Osteoblast (primary cell): ENCODE measurements at regions not wholly inside any gene's neighbourhood (a gene's known extent, or its start where the extent isn't known, plus 50 kb on each side); places are given as distances from the start of the nearest gene placed in this dataset.

Source experiments
- DNase-seq: peaks from one replicate; pipeline ENCODE4 v3.0.0; 2011; ENCODE audit warnings: low spot score, mixed read lengths; ENCODE audit not compliant: insufficient read length; ENCODE audit errors: missing footprints
- H2AFZ ChIP-seq: 2 replicates; pipeline ENCODE4 v1.6.0; 2011; ENCODE audit warnings: mild to moderate bottlenecking, low read length
- H3K27ac ChIP-seq: 2 replicates; pipeline ENCODE4 v1.5.1; 2011; ENCODE audit warnings: mild to moderate bottlenecking, low read depth, low read length, moderate library complexity
- H3K27me3 ChIP-seq: 2 replicates; pipeline ENCODE4 v1.6.0; 2012; ENCODE audit warnings: mild to moderate bottlenecking, control low read depth, inconsistent platforms, low read length, moderate library complexity; ENCODE audit not compliant: insufficient read depth
- H3K36me3 ChIP-seq: 2 replicates; pipeline ENCODE4 v1.5.1; 2011; ENCODE audit warnings: mild to moderate bottlenecking, low read length, control low read depth, moderate library complexity; ENCODE audit not compliant: insufficient read depth
- H3K4me1 ChIP-seq: 2 replicates; pipeline ENCODE4 v1.5.1; 2011; ENCODE audit warnings: mild to moderate bottlenecking, low read length, control low read depth, moderate library complexity; ENCODE audit not compliant: insufficient read depth
- H3K4me2 ChIP-seq: 2 replicates; pipeline ENCODE4 v1.6.0; 2011; ENCODE audit warnings: mild to moderate bottlenecking, low read length; ENCODE audit not compliant: insufficient read depth
- H3K4me3 ChIP-seq: fragments of 200-600 bp; sonication (generic); 3 replicates; pipeline ENCODE4 v1.5.1; 2012; ENCODE audit warnings: mild to moderate bottlenecking, low read length, inconsistent platforms; ENCODE audit not compliant: insufficient read depth
- H3K79me2 ChIP-seq: 2 replicates; pipeline ENCODE4 v1.6.0; 2012; ENCODE audit warnings: mild to moderate bottlenecking, low read length, control low read depth, inconsistent platforms; ENCODE audit not compliant: insufficient read depth
- H3K9me3 ChIP-seq: 2 replicates; pipeline ENCODE4 v1.5.1; 2011; ENCODE audit warnings: low read depth, low read length, control low read depth
- H4K20me1 ChIP-seq: 2 replicates; pipeline ENCODE4 v1.6.0; 2012; ENCODE audit warnings: mild to moderate bottlenecking, low read length, control low read depth; ENCODE audit not compliant: insufficient read depth
- CTCF ChIP-seq: IDR thresholded peaks from 2 replicates; pipeline ENCODE4 v1.5.1; 2011; ENCODE audit warnings: mild to moderate bottlenecking, low read depth, low read length, moderate library complexity; ENCODE audit errors: extremely low read depth

DNA sequence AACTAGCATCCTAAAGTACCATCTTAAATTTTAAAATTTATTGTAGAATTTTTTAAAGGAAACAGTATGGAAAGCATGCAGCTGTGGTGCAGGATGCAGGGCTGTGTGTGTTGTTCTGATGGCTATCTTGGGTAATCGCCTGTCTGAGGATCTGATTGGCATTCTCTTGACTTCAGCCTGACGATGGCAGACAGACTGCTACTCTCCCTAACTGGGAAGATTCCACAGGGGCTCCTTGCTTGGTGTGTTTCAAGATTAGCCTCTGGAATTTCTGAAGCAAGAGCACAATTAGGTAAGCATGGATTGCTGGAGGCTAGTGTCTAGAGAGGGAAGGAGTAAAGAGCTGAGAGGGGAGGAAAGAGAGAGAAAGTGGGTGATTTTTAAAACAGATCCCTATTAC is 696.8 kb upstream of the LRFN5 start:
- no peak for TF ChIP-seq CTCF

GRCh38 chr14:40903709-40904108 is 703.0 kb upstream of the LRFN5 start:
- DNase-seq, result no peak
- no peaks in the 10 kb centered on the region for H3K79me2 ChIP-seq
- H4K20me1 ChIP-seq, result no peaks in the 10 kb centered on the region
- TF ChIP-seq CTCF, result no peak
- H3K36me3 ChIP-seq, result no peaks in the 10 kb centered on the region
- H3K4me3 ChIP-seq, result no peak overlapping the region
- no peaks in the 10 kb centered on the region for H3K27me3 ChIP-seq
- H3K27ac ChIP-seq, result no peak overlapping the region
- H3K9me3 ChIP-seq, result peaks cover 2% of the 10 kb centered on the region
- no peak overlapping the region for H3K4me2 ChIP-seq
- H2AFZ ChIP-seq, result no peak overlapping the region
- no peaks in the 10 kb centered on the region for H3K4me1 ChIP-seq

More for the DNA sequence above, 696.8 kb upstream of the LRFN5 start:
- H3K4me2 ChIP-seq, result no peak overlapping the region
- H3K79me2 ChIP-seq, result no peaks in the 10 kb centered on the region
- no peak overlapping the region for H3K4me3 ChIP-seq
- H2AFZ ChIP-seq, result no peak overlapping the region
- H3K27me3 ChIP-seq, result no peaks in the 10 kb centered on the region
- H3K27ac ChIP-seq, result no peak overlapping the region
- H3K36me3 ChIP-seq, result no peaks in the 10 kb centered on the region
- H3K4me1 ChIP-seq, result no peaks in the 10 kb centered on the region
- no peaks in the 10 kb centered on the region for H4K20me1 ChIP-seq
- peaks cover 4% of the 10 kb centered on the region for H3K9me3 ChIP-seq
- no peak for DNase-seq

DNA sequence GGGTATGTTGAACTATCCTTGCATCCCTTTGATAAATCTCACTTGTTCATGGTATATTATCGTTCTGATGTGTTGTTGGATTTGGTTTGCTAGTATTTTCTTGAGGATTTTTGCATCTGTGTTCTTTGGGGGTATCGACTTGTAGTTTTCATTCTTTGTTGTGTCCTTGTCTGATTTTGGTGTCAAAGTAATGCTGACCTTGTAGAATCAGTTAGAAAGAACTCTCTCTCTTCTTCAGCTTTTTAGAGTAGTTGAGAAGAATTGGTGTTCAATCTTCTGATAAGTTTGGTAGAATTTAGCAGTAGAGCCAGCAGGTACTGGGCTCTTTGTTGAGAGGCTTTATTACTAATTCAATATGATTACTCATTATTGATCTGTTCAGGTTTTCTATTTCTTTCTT is 707.2 kb upstream of the LRFN5 start:
- Histone ChIP-seq H2AFZ (no peak overlapping the region), H4K20me1 (no peaks in the 10 kb centered on the region), H3K27me3 (no peaks in the 10 kb centered on the region), H3K36me3 (no peaks in the 10 kb centered on the region), H3K4me3 (no peak overlapping the region), H3K79me2 (no peaks in the 10 kb centered on the region), H3K9me3 (peaks cover 2% of the 10 kb centered on the region), H3K27ac (no peak overlapping the region), H3K4me2 (no peak overlapping the region), H3K4me1 (no peaks in the 10 kb centered on the region)
- TF ChIP-seq CTCF, result no peak
- no peak for DNase-seq

- Histone ChIP-seq H4K20me1 (no peaks in the 10 kb centered on the region), H3K36me3 (no peaks in the 10 kb centered on the region), H3K4me1 (no peaks in the 10 kb centered on the region), H2AFZ (no peak overlapping the region), H3K4me3 (no peak overlapping the region), H3K27me3 (no peaks in the 10 kb centered on the region), H3K9me3 (no peaks in the 10 kb centered on the region), H3K4me2 (no peak overlapping the region), H3K27ac (no peak overlapping the region), H3K79me2 (no peaks in the 10 kb centered on the region)
- TF ChIP-seq CTCF, result no peak
- no peak for DNase-seq
These were observed 711.8 kb upstream of the LRFN5 start for GRCh38 chr14:40894846-40895245.
